Astrocyte (in vitro differentiated cells and primary cell): ENCODE measurements at regions not wholly inside any gene's neighbourhood (a gene's known extent, or its start where the extent isn't known, plus 50 kb on each side); places are given as distances from the start of the nearest gene placed in this dataset.
"Not testable (repeated sequence)": the region's sequence is repeated elsewhere in the genome, so short reads cannot be mapped to it uniquely, and the experiment has no call there.

Source experiments
- DNase-seq: peaks from one replicate; pipeline ENCODE4 v3.0.0-alpha.2; 2010; ENCODE audit warnings: low read depth
- FAIRE-seq: peaks from 2 replicates; lab custom pipeline; 2011; peaks lifted over from hg19 to GRCh38; lab: Jason Lieb, UNC
- H2AFZ ChIP-seq: 2 replicates; pipeline ENCODE4 v1.6.0; 2012; ENCODE audit warnings: low read depth, low read length, inconsistent platforms
- H3K27ac ChIP-seq: 2 replicates; pipeline ENCODE4 v1.5.1; 2011; ENCODE audit warnings: low read depth, low read length, inconsistent platforms
- H3K27me3 ChIP-seq: 2 replicates; pipeline ENCODE4 v1.6.0; 2011; ENCODE audit warnings: low read length, inconsistent platforms; ENCODE audit not compliant: insufficient read depth
- H3K36me3 ChIP-seq: 2 replicates; pipeline ENCODE4 v1.5.1; 2011; ENCODE audit warnings: low read length, inconsistent platforms; ENCODE audit not compliant: insufficient read depth
- H3K4me1 ChIP-seq: 2 replicates; pipeline ENCODE4 v1.5.1; 2011; ENCODE audit warnings: low read length, inconsistent platforms; ENCODE audit not compliant: insufficient read depth
- H3K4me2 ChIP-seq: 2 replicates; pipeline ENCODE4 v1.6.0; 2012; ENCODE audit warnings: low read length, inconsistent platforms
- H3K4me3 ChIP-seq: 2 replicates; pipeline ENCODE4 v1.5.1; 2011; ENCODE audit warnings: low read depth, mild to moderate bottlenecking, low read length, inconsistent platforms; ENCODE audit not compliant: insufficient read depth
- H3K79me2 ChIP-seq: 2 replicates; pipeline ENCODE4 v1.6.0; 2012; ENCODE audit warnings: mild to moderate bottlenecking, low read length, inconsistent platforms; ENCODE audit not compliant: insufficient read depth
- H3K9ac ChIP-seq: 2 replicates; pipeline ENCODE4 v1.6.0; 2012; ENCODE audit warnings: mild to moderate bottlenecking, low read length, inconsistent platforms
- H3K9me3 ChIP-seq: 2 replicates; pipeline ENCODE4 v1.5.1; 2012; ENCODE audit warnings: low read depth, mild to moderate bottlenecking, low read length, inconsistent platforms; ENCODE audit not compliant: insufficient read depth
- H4K20me1 ChIP-seq: 2 replicates; pipeline ENCODE4 v1.6.0; 2012; ENCODE audit warnings: low read length, inconsistent platforms; ENCODE audit not compliant: insufficient read depth
- H3K27ac Mint-ChIP-seq: one replicate; pipeline ENCODE4 v1.8.0; 2021; ENCODE audit warnings: mild to moderate bottlenecking, mixed read lengths; ENCODE audit not compliant: unreplicated experiment
- H3K27me3 Mint-ChIP-seq: one replicate; pipeline ENCODE4 v1.8.0; 2021; ENCODE audit warnings: low read depth, mixed read lengths; ENCODE audit not compliant: unreplicated experiment
- H3K36me3 Mint-ChIP-seq: one replicate; pipeline ENCODE4 v1.8.0; 2021; ENCODE audit warnings: low read depth, mixed read lengths; ENCODE audit not compliant: unreplicated experiment
- H3K4me1 Mint-ChIP-seq: one replicate; pipeline ENCODE4 v1.8.0; 2021; ENCODE audit warnings: low read depth, mixed read lengths; ENCODE audit not compliant: unreplicated experiment
- H3K4me3 Mint-ChIP-seq: one replicate; pipeline ENCODE4 v1.8.0; 2021; ENCODE audit warnings: mild to moderate bottlenecking, moderate library complexity, mixed read lengths; ENCODE audit not compliant: unreplicated experiment
- H3K9me3 Mint-ChIP-seq: one replicate; pipeline ENCODE4 v1.8.0; 2021; ENCODE audit warnings: mild to moderate bottlenecking, mixed read lengths; ENCODE audit not compliant: unreplicated experiment
- EZH2 ChIP-seq: IDR thresholded peaks from 2 replicates; pipeline ENCODE4 v1.6.1; 2012; ENCODE audit warnings: mild to moderate bottlenecking, low read length, inconsistent platforms; ENCODE audit not compliant: insufficient read depth
- TF ChIP-seq, protein P1 (sequence below): IDR thresholded peaks from 2 replicates; pipeline ENCODE4 v1.5.1; 2011; ENCODE audit warnings: low read depth, mild to moderate bottlenecking, inconsistent platforms, low read length, moderate library complexity; ENCODE audit not compliant: insufficient read depth

DNA sequence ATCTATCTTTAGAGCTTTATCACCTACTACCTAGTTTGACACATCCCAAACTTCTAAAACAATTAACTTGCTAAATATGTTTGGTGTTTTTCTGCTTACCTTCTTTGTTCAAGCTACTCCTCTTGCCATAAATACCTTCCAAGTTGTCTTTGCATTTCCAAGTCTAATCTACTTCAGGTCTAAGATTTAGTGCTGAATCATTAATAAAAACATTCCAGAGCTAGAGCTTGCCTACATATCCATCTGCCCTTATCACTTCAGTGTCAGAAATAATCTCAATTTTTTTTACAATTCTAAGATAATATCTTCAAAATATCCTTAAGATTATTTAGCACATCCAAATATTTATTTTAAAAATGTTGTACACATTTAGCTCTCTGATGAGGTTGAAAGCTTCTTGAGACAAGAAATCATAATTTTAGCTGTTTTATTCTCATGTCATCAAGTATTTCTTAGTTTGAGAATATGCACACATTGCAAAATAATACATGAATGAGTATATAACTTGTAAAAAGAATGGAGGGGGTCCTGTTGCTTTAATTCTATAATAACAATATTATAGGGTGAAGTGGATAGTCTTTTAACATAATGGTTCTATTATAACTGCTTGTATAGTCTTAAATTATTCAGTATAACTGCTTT, 466.3 kb downstream of the SEMA3D start:
- no peak overlapping the region for H3K27ac Mint-ChIP-seq

DNA sequence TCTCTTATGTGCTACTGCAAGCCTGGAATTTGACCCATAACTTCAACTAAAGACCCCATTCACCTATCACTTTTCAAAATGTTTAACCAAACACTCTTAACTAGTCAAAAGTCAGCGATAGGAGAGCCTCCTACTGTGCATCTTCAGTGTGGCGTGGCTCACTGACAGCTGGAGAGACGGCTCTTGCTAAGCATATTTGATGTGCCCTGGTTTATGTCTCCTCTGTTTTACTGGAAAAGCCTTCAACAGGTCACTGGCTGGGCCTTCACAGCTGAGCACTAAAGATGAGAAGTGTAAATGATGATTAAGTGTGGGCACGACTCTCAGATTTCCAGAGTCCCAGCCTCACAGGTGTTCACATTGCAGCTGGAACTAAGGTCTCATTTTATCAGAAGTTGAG, 472.1 kb downstream of the SEMA3D start:
- H3K9me3 ChIP-seq, result no peaks in the 10 kb centered on the region
- H3K27me3 Mint-ChIP-seq, result no peaks in the 10 kb centered on the region
- no peak overlapping the region for H3K9ac ChIP-seq
- no peaks in the 10 kb centered on the region for H3K36me3 Mint-ChIP-seq
- H3K27ac ChIP-seq, result no peak overlapping the region
- H3K36me3 ChIP-seq, result no peaks in the 10 kb centered on the region
- H2AFZ ChIP-seq, result no peak overlapping the region
- H3K27me3 ChIP-seq, result no peaks in the 10 kb centered on the region
- H4K20me1 ChIP-seq, result no peaks in the 10 kb centered on the region
- TF ChIP-seq, protein P1, sequence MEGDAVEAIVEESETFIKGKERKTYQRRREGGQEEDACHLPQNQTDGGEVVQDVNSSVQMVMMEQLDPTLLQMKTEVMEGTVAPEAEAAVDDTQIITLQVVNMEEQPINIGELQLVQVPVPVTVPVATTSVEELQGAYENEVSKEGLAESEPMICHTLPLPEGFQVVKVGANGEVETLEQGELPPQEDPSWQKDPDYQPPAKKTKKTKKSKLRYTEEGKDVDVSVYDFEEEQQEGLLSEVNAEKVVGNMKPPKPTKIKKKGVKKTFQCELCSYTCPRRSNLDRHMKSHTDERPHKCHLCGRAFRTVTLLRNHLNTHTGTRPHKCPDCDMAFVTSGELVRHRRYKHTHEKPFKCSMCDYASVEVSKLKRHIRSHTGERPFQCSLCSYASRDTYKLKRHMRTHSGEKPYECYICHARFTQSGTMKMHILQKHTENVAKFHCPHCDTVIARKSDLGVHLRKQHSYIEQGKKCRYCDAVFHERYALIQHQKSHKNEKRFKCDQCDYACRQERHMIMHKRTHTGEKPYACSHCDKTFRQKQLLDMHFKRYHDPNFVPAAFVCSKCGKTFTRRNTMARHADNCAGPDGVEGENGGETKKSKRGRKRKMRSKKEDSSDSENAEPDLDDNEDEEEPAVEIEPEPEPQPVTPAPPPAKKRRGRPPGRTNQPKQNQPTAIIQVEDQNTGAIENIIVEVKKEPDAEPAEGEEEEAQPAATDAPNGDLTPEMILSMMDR, result no peak
- no peak for TF ChIP-seq EZH2
- no peak overlapping the region for H3K27ac Mint-ChIP-seq
- no peaks in the 10 kb centered on the region for H3K4me1 Mint-ChIP-seq
- no peak for DNase-seq
- H3K4me3 ChIP-seq, result no peak overlapping the region
- no peak overlapping the region for H3K4me2 ChIP-seq
- H3K79me2 ChIP-seq, result no peaks in the 10 kb centered on the region
- no peak overlapping the region for H3K4me3 Mint-ChIP-seq
- H3K4me1 ChIP-seq, result no peaks in the 10 kb centered on the region
- H3K9me3 Mint-ChIP-seq, result no peaks in the 10 kb centered on the region
- FAIRE-seq, result no peak

More for the DNA sequence above, 466.3 kb downstream of the SEMA3D start:
- TF ChIP-seq, protein P1, result no peak
- TF ChIP-seq EZH2, result no peak
- peak overlapping the region; percentile 14 for H3K27ac ChIP-seq
- Mint-ChIP-seq H3K4me3 (no peak overlapping the region), H3K36me3 (no peaks in the 10 kb centered on the region), H3K27me3 (no peaks in the 10 kb centered on the region), H3K9me3 (peaks cover 6% of the 10 kb centered on the region), H3K4me1 (no peaks in the 10 kb centered on the region)
- DNase-seq, result peak; percentile 52
- no peaks in the 10 kb centered on the region for H3K36me3 ChIP-seq
- H3K4me3 ChIP-seq, result no peak overlapping the region
- H3K9ac ChIP-seq, result no peak overlapping the region
- no peaks in the 10 kb centered on the region for H3K79me2 ChIP-seq
- FAIRE-seq, result no peak
- H4K20me1 ChIP-seq, result no peaks in the 10 kb centered on the region
- H3K27me3 ChIP-seq, result no peaks in the 10 kb centered on the region
- H3K4me2 ChIP-seq, result peak overlapping the region; percentile 43
- no peaks in the 10 kb centered on the region for H3K9me3 ChIP-seq
- H3K4me1 ChIP-seq, result no peaks in the 10 kb centered on the region
- H2AFZ ChIP-seq, result no peak overlapping the region

DNA sequence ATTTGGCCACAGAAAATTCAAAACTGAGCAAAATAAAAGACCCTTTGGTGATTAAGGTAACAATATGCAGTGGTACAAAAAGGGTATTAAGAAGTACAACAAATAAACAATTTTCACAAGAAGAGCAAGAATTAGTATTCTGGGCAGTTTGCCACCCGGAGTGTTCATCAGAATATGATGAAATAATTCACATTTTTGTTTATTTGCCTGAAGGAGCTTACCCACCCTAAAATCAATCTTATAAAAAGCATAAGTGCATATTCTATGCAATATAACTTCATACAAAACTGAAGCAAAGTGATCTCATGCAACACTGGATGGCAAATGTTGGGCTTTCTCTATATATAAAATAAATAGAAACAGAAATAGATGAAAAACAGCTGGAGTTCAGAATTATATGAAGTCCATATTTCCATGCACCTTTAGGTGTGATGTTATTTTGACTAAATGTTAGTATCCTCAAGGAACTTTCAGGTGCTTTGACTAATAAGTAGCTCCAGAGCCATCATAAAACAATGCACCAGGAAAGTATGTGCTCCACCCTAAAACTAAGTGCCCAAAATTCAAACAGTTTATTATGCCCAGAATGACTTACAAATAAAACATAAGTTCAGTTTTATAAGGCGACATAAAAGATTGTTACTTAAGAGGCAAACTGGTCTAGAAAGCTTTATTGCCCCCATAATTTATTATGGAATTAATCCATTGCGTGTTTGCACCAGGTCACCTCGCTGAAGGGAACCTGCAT, 474.3 kb downstream of the SEMA3D start:
- H3K27me3 Mint-ChIP-seq, result no peaks in the 10 kb centered on the region

DNA sequence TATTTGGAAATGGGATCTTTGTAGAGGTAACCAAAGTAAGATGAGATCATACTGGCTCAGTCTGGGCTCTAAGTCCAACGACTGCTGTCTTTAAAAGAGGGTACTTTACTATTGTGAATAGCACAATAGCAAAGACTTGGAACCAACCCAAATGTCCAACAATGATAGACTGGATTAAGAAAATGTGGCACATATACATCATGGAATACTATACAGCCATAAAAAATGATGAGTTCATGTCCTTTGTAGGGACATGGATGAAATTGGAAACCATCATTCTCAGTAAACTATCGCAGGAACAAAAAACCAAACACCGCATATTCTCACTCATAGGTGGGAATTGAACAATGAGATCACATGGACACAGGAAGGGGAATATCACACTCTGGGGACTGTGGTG, 476.3 kb downstream of the SEMA3D start:
- H3K27ac Mint-ChIP-seq, FAIRE-seq, DNase-seq, H3K36me3 ChIP-seq, H3K4me2 ChIP-seq, H3K4me3 Mint-ChIP-seq, H4K20me1 ChIP-seq, H3K79me2 ChIP-seq, H3K9me3 ChIP-seq, H3K27ac ChIP-seq, H2AFZ ChIP-seq, H3K27me3 Mint-ChIP-seq, H3K4me1 Mint-ChIP-seq, H3K9ac ChIP-seq, H3K27me3 ChIP-seq, H3K9me3 Mint-ChIP-seq, H3K4me3 ChIP-seq, H3K36me3 Mint-ChIP-seq, H3K4me1 ChIP-seq: not testable (repeated sequence)

More for the DNA sequence above, 474.3 kb downstream of the SEMA3D start:
- no peaks in the 10 kb centered on the region for H3K36me3 ChIP-seq
- Mint-ChIP-seq H3K9me3 (no peaks in the 10 kb centered on the region), H3K4me3 (no peak overlapping the region), H3K36me3 (no peaks in the 10 kb centered on the region), H3K27ac (no peak overlapping the region), H3K4me1 (no peaks in the 10 kb centered on the region)
- no peaks in the 10 kb centered on the region for H3K4me1 ChIP-seq
- no peaks in the 10 kb centered on the region for H3K27me3 ChIP-seq
- no peaks in the 10 kb centered on the region for H4K20me1 ChIP-seq
- no peaks in the 10 kb centered on the region for H3K9me3 ChIP-seq
- H3K27ac ChIP-seq, result no peak overlapping the region
- no peak overlapping the region for H3K9ac ChIP-seq
- FAIRE-seq (no peak), DNase-seq (no peak)
- no peaks in the 10 kb centered on the region for H3K79me2 ChIP-seq
- no peak overlapping the region for H3K4me2 ChIP-seq
- TF ChIP-seq, protein P1, result no peak
- no peak for TF ChIP-seq EZH2
- no peak overlapping the region for H2AFZ ChIP-seq
- H3K4me3 ChIP-seq, result no peak overlapping the region
